Hematopoietic multipotent progenitor cell treated with erythropoietin and hydrocortisone succinate and interleukin-3 and kit ligand, for 8 days (in vitro differentiated cells): ENCODE measurements at regions not wholly inside any gene's neighbourhood (a gene's known extent, or its start where the extent isn't known, plus 50 kb on each side); places are given as distances from the start of the nearest gene placed in this dataset.
A peak's percentile ranks its signal among the peaks of the same experiment; 100 is the strongest.

Experiments used
- DNase-seq: peaks from one replicate; pipeline ENCODE4 v3.0.0-alpha.2; 2015

DNA sequence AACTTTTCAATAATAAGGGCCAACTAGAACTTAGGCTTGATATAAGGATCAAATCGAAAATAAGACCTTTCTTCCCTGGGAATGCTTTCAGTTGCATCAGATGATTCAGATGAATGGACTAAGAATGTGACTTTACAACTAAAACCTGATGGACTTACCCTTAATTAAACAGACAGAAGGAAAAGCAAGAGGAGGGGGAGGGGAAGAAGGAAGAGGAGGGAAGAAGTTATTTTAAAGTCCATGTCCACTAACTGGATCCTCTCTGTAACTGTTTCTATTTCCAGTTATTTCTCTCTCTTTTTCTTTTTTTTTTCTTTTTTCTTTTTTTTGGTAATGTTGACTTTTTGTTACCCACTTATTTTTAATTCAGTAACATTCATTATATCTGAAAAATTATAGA lies 486.0 kb downstream of the MAFB start:
- DNase-seq, result no peak

DNA sequence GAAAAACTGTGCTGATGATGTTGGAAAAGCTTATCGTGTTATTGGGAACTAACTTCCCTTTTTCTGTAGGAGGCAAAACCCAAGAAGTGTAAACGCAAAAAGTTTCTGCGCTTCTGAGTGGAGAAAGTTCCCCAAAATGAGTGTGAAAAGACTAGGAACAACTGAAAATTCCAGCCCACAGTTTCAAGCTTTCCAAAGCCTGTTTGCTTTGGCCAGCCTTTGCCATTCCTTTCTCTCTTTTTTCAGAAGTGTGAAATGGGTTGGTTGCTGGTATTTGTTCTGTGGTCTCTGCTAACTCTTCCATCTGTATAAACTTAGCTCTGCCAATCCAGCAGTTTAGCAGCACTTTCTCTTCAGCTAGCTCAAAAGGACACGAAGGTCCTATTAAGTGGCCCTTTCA lies 491.3 kb downstream of the MAFB start:
- no peak for DNase-seq

DNA sequence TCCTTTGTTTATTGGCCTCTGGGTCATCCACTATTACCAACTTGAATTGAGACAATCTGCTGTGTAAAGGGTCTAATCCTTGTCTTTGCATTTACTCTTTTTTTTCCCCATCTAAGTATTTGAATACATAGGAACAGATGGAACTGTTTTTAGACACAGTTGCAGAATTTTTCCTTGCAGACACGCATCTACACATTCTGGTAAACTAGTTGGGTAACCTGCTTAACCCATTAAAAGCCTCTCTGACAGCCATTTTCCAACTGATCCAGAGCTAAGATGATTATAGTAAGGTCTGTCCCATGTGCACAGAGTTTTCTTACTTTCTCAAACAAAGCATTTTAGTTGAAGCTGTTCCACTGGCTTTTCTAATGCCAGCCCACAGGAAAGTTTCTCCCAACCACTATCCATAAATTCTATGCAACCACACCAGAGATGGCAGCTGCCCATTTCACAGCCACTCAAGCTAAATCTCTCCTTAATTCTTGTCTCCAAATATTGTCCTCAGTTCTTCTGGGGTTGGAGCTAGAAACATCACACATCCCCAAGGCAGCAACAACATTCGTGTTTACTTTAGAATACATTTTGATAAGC lies 492.1 kb downstream of the MAFB start:
- DNase-seq, result no peak

DNA sequence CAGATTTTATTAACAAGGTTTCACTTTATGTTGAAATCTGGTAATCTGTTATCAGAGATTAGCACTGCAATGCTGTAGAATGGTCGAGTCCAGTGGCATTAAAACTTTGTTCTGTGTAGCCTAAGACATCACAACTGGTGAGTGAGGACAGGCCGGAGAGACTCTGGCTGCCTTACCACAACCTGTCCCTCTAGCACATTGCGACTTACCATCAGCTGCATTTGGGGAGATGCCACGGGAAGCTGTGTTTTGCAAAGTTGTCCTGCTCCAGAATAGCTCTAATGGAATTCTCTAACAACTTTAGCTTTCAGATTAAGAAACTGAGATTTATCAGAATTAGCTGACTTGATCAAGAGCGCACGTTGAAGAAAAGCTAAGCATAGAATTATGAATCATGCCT lies 493.3 kb downstream of the MAFB start:
- no peak for DNase-seq

DNA sequence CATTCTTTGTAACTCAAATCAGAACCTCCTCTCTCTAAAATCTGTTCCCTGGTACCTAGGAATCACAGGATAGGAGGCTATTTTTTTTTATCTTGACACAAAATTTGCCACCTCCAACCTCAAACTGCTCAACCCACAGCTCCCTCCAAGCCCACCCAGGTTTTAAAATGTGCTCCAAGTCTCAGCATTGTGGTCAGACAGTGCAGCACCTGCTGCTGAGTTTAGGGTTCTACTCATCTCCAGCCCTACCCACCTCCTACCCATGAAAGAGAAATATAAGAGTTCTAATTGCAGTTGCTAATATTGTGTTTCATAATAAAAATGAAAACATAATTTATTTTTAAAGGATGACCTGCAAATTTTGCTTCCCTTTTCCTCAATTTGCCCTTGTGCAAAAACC lies 496.5 kb downstream of the MAFB start:
- no peak for DNase-seq

DNA sequence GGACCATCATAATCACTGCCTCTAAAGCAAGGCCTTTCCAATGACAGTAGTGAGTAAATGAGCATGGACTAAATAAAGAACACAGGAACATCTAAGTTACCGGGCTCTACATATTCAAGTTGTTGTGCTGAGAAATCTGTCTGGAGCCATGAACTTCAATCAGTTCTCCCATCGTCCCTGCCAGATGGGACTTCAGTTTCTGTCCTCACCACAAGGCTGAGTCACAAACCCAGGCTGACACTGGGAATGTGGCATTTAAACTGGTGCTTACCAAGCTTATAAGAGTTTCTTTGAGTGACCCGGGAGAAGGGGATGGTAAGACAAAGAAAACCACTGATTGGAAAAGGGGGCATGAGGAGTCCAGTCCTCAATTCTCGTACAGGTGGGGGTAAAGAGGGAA lies 497.0 kb downstream of the MAFB start:
- no peak for DNase-seq

DNA sequence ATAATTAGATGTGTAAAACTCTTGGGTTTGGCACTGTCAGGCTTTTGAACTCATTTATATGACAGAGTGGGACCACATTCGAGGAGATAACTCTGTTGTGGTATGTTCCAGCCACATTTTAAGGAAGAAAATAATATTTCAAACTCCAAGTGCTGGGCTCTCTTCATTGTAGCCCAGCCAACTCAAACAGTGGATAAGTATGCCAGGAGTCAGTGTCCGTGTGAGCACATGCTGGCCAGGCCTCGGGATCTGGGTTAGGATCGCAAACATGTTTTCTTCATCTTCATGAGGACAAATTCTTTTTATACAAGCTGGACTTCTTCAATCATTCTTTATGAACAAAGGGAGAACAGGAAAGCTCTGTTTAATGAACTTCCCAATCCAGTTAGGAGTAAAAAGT lies 497.5 kb downstream of the MAFB start:
- DNase-seq, result no peak

DNA sequence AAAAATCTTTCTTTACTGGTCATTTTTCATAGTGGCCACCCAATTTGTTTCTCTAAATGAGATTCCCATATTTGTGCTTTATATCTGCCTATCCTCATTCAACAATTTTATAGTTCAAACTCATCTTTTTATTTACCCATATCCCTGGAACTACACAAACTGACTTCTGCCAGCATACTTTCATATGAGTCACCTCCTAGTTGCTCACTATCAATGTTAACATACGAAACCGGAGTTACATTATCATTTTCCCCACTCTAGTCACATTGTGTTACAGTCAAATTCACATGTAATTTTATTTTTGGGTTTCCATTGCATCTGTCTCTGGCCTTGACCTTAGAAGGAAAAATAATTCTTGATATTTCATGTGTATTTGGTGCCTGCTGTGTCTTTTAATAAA lies 499.4 kb downstream of the MAFB start:
- no peak for DNase-seq

DNA sequence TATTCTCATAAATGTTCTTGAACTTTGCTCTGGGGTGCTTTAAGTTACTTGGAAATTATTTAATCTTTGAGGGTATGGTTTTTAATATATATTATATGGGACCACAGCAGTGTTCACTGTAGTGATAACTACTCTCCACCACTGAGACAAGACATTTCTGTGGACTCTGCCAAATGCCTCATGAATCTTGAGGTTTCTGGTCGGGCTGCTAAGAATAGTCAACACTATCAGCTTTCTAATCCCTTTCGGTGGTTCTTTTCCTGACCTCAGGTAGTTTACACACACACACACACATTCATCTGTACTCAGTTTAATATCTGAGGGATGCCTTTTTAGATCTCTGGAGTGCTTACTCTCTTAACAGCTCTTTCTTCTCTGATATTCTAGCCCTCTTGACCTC lies 500.7 kb downstream of the MAFB start:
- no peak for DNase-seq

DNA sequence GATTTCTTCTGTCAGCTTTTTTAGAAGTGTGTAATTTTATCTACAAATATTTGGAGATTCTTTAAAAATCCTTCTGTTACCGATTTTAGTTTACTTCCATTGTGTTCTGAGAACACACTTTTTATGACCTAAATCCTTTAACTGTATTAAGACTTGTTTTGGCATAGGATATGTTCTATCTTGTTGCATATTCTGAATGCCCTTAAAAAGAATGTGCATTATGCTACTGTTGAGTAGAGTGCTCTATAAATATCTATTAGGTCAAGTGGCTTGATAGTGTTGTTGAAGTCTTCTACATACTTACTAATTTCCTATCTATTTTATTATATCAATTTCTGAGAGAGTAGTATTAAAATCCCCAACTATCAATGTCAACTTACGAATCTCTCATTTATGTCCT lies 502.2 kb downstream of the MAFB start:
- no peak for DNase-seq

DNA sequence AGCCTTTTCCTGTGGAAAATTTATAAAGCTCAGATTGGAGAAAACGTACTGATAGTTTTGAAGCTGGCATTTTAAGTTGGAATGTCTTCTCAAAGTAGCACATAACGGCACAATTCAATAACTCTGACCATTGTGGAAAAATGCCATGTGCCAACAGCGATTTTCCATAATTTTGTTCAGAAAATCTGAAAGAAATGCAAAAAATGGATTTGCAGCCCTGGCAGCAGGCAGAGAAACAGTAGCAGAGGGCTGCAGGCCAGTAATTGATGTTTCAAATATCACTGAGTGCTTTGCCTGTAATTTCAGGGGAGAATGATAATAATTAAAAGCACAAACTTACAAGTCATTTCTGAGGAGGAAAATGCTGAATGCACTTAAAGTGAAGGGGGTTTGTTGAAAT lies 507.4 kb downstream of the MAFB start:
- DNase-seq, result no peak

DNA sequence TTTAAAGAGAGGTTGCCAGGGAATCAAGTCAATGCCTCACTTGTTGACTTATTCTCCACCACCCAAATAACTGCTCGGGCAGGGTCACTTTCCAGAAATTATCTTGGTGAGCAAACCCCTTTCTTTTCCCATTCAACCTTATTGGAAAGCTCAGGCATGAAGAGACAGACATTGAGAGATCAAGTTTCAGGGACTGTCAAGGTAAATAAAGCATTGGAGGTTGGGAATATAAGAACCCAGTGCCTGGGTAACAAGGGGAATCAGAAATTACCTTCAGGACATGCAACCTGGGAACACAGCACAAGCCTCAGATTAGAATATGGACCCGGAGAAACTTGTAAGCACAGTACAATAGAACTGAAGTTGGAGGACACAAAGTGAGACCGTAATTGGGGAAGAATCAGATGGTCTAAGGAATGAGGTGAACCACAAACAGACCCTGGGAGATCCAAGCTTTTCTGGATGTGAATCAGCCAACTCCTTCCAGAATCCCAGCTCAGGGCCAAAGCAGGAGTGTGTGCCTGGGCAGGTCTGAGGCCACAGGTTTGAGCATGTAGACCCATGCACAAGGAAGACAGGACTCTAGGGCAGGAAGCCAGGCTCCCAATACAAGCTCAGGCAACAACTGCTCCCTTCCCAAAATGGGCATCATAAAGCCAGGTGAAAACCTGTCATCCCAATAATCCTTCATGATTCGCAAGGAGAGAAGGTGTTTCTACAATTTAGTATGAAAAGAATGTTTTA lies 512.8 kb downstream of the MAFB start:
- no peak for DNase-seq

DNA sequence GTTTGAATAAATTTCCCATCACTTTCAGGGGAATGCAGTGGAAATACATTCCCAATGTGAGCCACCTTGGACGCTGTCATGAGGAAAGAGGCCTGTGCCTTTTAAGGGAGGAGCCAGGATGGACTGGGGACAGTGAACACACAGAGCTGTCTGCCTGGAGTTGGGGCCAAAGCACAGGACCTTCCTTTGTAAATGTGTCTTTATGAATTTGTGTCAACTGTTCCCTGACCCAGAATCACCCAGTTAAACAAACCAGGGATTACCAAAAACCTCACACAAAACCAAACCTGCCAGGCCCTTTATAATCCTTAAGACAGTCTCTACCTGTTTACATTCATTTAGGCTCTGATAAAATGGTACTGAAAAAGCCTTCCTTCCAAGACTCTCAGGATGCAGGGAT lies 513.7 kb downstream of the MAFB start:
- no peak for DNase-seq

DNA sequence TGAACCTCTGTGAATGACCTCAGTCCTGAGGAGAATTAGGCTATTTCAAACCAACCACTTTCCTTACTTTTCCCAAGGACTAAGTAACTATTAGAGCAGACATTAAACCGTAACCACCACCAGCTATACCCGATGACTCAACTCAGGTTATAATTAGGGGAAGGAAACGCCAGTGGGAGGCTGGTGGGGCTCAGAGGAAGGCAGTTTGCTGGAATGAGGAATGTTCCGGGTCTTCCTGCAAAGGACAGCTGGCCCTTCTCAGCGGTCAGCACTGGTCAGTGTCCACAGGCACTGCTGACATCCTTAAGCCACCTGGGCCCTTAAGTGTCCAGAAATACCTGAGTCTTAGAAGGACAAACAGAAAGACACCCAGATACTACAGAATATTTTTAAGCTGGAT lies 515.2 kb downstream of the MAFB start:
- DNase-seq, result no peak

DNA sequence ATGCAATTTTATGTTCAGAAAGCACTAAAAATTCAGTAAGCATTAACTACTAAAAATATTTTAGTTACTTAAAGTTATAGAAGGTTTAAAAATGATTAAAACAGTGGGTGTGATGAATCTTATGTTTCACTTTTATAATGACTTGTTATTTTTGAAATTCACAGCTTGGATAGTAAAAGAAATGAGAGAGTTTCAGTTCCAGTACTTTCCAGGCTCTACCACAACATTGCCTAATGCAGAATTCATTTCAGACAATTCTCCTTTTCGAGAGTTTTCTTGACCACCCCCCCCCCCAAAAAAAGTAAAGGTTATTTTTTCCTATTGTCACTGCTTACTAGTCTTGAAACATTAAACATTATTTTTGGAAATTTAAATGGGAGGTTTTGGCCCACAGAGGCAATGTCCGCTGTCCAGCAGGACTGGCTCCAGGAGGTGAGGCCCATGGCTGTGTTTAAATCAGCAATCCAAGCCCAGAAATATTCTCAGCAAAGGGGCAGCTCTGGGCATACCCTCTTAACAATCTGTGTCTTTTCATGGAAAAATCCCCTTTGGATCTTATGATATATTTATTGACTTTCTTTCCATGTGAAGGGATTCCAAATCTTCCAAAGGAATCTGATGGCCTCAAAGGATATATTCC lies 519.9 kb downstream of the MAFB start:
- no peak for DNase-seq

DNA sequence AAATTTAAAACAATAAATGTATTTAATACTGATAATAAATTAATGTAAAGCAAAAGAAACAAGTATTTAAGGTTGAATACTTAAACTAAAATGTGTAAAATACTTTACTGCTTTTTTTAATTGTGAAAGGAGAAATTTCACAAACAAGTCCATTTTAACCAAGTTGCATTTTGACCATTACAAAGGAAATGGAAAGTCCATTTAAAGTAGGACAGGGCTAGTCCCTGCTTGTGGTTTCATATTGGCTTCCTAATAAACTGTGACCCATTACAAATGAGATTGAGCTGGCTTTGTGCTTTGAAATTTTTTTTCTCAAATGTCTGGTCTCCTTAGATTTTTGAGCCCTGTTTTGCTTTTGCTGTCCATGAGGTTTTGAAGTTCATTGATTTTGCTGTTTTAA lies 527.6 kb downstream of the MAFB start:
- DNase-seq, result no peak

DNA sequence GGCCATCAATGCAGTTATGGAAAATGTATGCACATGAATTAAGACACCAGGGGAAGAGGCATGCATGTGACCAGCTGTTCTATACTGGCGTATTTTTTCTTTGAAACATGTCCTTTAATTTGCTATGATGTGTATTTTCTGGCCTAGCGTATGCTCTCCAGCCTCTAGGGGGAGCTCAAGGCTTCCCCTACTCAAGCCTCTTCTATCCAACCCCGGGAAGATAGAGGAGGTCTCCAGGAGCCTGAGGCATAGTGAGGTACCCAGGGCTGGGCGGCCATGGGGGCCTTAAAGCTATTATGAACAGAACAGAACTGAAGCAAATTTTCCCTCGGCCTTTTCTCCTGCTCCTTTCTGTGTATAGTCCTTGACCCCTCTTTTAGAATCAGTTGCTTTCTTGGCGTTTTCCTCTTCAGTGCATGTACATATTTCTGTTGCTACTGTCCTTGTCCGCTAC lies 528.9 kb downstream of the MAFB start:
- DNase-seq, result peak; percentile 71

DNA sequence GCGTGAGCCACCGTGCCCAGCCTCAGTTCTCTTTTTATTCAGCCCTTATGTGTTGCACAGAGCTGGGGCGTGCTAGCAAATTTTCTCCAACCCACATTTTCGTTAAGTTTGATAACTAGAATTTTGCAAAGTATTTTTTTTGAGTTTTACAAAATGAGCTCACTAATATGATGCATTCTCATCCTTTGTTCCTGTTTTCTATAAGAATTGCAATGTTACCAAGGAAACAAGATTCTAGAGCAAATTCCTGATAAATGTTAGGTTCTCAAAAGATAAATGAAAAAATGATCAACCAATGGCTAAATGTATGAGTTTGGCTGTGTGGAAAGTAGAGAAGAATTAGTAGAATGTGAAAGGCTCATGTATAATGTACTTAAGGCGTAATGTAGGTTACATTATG lies 529.8 kb downstream of the MAFB start:
- DNase-seq, result no peak

DNA sequence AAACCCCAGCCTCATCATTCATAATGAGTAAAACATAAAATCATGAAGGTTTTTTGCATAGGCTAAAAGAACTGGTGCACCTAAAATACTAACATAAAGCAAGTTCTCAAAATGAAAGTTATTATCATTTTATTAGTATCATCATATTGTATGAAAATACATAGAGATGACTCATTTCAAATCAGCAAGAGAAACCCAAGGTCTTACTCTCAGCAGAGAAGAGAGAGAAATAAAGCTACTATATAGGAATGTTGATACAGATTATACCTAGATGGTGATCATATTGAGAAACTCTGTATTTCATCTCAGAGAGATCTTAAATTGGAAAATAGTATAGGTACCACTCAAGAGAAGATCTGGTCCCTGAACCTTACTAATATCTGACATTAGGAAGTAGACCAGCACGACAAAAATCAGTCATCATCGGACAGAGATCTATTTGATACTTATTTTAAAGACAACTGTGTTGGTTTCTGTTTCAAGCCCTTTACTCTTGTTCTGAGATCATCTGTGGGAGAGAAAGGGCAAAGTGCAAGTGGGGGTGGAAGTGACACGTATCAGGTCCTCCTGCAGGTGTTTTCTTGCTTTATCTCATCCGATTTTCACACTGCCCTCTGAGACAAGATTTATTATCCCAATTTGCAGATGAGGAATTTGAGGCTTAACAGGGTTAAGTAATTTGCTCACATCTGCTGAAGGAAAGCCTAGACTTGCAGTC lies 532.3 kb downstream of the MAFB start:
- DNase-seq, result no peak

DNA sequence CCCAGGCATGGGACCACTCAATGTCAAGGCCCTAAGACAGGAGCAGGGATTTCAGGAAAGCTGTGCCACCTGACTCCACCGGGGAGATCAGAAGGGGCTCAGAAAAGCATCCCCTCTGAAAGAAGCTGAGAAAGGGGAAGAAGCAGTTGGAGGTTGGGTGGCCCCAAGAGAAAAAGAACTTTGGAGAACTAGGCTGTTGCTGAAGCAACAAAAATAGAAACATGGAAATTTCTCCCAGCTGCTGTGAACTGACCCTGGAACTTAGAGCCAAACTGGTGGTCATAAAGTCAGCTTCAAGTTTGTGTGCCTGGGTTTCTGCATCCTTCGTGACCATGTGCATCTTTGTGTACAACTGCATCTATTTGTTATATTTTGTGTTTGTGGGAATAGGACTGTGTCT lies 534.5 kb downstream of the MAFB start:
- DNase-seq, result no peak

DNA sequence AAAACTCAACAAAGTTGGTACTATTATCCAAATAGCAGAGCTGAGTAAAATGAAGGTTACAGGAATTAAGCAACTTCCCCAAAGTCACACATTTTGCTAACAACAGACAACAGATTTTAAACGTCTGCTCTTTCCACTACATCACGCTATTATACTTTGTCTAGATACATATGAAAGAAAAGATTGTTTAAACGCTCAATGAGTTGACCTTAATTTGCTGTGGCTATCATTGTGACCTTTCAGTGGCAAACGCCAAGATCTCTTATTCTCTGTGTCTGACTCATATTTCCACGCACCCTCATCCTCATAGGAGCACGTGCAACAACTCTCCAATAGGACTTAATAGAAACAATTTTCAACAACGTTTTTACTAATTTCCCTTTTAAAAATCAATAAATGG lies 540.1 kb downstream of the MAFB start:
- DNase-seq, result no peak

DNA sequence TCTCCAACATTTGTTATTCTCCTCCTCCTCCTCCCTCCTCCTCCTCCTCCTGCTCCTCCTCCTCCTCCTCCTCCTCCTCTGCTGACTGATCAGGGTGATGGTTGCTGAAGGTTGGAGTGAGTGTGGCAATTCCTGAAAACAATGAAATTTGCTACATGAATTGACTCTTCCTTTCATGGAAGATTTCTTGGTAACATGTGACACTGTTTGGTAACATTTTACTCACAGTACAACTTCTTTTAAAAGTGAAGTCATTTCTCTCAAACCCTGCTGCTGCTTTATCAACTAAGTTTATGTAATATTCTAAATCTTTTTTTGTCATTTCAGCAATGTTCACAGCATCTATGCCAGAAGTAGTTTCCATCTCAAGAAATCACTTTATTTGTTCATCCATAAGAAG lies 543.0 kb downstream of the MAFB start:
- DNase-seq, result no peak

DNA sequence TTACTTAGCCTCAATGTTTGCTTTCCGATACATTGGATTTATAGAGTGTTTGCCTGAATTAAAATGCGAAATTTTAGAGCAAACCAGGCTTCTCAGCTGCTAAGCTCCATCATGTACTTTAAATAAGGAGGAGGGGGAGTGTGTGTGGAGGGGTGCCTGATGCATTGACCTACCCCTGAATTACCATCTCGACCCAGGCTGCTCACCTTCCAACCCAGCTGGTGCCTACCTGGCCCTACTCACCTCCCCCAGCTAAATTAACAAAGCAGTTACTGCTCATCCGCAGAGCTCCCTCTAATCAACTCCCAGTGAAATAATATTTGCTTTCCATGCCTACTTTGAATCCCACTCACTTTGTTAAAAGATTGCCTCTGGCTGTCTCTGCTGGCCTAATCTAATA lies 544.5 kb downstream of the MAFB start:
- no peak for DNase-seq

DNA sequence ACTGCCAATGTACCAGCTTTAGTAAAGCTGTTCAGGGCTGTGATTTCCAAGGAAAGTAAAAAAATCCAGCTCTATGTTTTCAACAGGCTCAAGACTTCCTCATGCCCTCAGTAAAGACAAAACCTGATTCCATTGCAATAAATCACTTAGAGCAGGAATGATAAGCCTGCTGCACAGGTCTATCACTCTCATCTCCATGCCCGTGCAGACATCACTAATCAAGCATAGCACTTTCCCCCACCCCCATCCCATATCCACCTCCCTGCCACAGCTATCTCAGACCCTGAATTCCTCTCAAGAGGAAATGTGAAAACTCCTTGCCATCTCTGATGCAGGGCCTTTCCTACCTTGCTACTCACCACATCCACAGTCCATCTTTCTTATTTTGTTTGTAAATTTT lies 554.9 kb downstream of the MAFB start:
- DNase-seq, result no peak
